GM18517 (cell line): ENCODE measurements at regions not wholly inside any gene's neighbourhood (a gene's known extent, or its start where the extent isn't known, plus 50 kb on each side); places are given as distances from the start of the nearest gene placed in this dataset.
"Not testable (repeated sequence)": the region's sequence is repeated elsewhere in the genome, so short reads cannot be mapped to it uniquely, and the experiment has no call there.

Source experiments
- ATAC-seq: cut with Tn5 transposase; IDR thresholded peaks from one replicate; pipeline ENCODE4 v1.9.1; 2021; ENCODE audit warnings: mild to moderate bottlenecking, moderate library complexity; ENCODE audit not compliant: unreplicated experiment

DNA sequence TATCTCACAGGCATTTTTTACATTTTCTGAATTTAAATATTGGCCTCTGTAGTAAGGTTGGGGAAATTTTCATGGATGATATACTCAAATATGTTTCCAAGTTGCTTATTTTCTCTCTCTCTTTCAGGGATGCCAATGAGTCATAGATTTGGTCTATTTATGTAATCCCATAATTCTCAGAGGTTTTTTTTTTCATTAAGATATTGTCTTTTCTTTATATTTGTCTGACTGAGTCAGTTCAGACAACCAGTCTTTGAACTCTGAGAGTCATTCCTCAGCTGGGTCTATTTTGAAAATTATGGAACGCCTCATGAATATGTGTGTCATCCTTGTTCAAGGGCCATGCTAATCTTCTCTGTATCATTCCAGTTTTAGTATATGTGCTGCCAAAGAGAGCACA, 223.2 kb downstream of the PCSK1 start:
- ATAC-seq, result no peak

DNA sequence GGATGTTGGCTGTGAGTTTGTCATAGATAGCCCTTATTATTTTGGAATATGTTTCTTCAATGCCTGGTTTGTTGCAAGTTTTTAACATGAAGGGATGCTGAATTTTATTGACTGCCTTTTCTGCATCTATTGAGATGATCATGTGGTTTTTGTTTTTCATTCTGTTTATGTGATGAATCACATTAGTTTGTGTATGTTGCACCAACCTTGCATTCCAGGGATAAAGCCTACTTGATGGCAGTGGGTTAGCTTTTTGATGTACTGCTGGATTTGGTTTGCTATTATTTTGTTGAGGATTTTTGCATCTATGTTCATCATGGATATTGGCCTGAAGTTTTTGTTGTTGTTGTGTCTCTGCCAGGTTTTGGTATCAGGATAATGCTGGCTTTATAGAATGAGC, 225.6 kb downstream of the PCSK1 start:
- ATAC-seq, result no peak

DNA sequence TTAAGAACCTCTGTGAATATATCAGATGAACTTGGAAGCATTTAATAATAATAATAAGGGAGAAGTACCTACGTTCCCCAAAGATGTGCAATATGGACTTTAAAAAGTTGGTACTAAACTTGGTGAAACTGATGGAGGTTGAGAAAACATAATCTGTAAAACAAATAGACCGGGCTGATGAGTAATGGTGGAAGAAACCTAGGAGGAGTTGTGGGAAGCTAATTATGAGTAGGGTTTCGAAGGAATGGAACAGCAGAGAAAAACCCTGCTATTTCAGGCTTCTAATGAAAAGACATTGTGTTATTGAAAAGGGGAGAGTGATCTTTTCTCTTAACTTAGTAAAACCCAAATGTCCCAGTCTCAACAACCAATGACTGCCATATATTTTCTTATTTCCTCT, 229.3 kb downstream of the PCSK1 start:
- no peak for ATAC-seq

GRCh38 chr5:96201503-96201902, 231.5 kb downstream of the PCSK1 start:
- no peak for ATAC-seq

DNA sequence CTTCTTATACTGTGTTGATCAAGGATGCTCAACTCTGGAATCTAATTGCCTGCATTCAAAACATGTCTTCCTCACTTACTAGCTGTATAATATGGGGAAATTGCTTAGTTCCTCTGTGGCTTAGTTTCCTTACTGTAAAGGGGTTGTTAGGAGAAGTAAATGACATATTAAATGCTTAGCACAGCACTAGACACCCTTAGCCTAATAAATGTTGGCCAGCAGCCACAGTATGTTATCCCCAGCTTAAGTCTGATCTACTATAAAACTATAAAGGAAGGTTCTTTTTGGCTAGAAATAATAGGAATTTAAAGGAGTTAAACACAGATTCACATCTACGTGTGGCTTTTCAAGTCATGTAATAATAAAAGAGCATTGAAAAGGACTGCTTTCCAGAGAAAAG, 232.4 kb downstream of the PCSK1 start:
- ATAC-seq, result no peak

- no peak for ATAC-seq
Observed at GRCh38 chr5:96199713-96200183, 233.3 kb downstream of the PCSK1 start.

GRCh38 chr5:96198356-96199058, 234.5 kb downstream of the PCSK1 start:
- ATAC-seq, result no peak

DNA sequence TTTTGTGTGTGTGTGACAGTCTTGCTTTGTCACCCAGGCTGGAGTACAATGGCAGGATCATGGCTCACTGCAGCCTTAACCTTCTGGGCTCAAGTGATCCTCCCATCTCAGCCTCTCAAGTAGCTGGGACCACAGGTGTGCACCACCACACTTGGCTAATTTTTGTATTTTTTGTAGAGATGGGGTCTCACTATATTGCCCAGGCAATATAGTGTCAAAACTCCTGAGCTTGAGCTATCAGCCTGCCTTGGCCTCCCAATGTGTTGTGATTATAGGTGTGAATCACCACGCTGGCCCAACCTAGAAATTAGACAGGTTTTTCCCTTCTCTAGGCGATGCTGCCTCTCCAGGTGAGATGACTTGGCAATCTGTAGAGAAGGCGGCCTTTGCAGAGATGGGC, 235.3 kb downstream of the PCSK1 start:
- ATAC-seq, result not testable (repeated sequence)

- no peak for ATAC-seq
Observed at GRCh38 chr5:96197347-96197746, 235.7 kb upstream of the ELL2 start.

GRCh38 chr5:96196890-96197289, 235.2 kb upstream of the ELL2 start:
- no peak for ATAC-seq

- no peak for ATAC-seq
Observed at GRCh38 chr5:96196407-96196806, 234.8 kb upstream of the ELL2 start.

DNA sequence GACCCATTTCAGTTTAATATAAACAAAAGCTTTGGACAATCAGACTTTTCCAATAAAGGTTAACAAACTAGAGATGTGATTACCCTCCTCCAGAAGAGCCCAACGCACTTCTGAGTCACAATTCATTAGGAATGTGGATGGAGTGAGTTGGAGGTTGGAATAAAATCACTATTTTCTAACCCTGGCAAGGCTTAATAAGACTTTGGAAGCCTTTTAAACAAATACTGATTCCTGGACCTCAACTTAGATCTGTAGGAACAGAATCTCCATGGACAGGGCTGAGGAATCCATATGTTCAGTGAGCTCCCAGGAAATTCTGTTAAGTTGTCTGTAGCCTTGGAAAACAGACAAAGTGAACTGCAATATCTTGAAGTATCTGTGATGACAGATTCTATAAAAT, 233.5 kb upstream of the ELL2 start:
- ATAC-seq, result no peak

GRCh38 chr5:96194593-96194992, 232.9 kb upstream of the ELL2 start:
- no peak for ATAC-seq

- no peak for ATAC-seq
Observed at GRCh38 chr5:96193946-96194345, 232.3 kb upstream of the ELL2 start.

GRCh38 chr5:96189987-96190386, 228.3 kb upstream of the ELL2 start:
- no peak for ATAC-seq

- no peak for ATAC-seq
Observed at GRCh38 chr5:96189028-96189826, 227.6 kb upstream of the ELL2 start.

DNA sequence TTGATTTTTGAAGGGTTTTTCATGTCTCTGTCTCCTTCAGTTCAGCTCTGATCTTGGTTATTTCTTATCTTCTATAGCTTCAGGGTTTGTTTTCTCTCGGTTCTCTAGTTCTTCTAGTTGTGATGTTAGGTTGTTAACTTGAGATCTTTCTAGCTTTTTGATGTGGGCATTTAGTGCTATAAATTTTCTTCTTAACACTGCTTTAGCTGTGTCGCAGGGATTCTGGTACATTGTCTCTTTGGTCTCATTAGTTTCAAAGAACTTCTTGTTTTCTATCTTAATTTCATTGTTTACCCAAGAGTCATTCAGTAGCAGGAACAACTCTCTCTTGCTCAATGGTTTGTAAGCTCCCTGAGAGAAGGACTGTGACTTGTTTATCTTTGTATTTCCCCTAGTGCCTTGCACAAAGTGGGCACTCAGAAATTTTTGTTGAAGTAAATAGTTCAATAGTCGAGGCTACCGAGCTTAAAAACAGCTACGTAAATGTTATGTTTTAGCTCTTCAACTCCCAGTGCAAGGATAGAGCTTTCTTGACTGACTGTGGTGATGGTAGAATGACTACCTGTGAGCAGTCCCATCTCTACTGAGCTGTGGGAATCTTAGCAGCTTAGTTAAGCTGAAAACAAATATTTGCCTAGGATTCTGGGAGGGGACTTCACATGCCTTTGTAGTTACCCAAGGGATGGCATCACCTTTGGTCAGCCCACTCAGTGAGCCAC, 225.8 kb upstream of the ELL2 start:
- no peak for ATAC-seq

DNA sequence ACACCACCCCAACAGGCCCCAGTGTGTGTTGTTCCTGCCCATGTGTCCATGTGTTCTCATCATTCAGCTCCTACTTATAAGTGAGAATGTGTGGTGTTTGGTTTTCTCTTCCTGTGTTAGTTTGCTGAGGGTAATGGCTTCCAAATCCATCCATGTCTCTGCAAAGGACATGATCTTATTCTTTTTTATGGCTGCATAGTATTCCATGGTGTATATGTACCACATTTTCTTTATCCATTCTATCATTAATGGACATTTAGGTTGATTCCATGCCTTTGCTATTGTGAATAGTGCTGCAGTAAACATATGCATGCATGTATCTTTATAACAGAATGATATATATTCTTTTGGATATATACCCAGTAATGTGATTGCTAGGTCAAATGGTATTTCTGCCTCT, 222.9 kb upstream of the ELL2 start:
- not testable (repeated sequence) for ATAC-seq

DNA sequence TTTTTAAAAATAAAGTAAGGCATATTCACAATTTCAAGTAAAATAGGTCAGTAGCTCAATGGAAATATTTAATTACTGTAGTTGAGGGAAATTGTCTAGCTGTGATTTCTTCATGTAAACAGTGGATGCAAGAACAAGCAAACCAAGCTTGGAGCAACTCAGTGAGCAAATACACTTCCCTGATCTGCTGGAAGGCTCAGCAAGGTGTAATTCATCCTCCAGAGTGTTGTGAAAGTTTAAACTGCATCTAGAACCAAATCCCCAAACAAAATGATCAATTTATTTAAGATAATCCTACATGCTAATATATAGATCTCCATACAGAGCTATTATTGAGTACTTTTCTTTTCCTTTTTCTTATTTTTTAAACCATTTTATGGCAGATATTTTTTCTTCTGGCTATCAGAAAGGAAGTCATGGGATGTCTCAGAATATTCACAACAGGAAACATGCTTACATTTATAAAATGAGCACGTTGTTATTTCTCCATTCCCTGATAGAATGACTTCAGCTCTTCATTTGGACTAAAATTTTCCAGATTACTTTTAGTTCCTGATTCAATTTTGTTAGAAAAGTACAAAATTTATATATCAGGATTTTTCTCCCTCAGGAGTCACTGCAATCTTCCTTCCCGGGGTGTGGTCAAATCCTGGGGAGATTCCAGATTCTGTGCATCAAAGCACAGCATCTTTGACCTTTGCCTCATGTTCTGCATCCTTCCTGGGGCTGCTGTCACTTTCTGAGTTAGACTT, 219.2 kb upstream of the ELL2 start:
- ATAC-seq, result no peak

DNA sequence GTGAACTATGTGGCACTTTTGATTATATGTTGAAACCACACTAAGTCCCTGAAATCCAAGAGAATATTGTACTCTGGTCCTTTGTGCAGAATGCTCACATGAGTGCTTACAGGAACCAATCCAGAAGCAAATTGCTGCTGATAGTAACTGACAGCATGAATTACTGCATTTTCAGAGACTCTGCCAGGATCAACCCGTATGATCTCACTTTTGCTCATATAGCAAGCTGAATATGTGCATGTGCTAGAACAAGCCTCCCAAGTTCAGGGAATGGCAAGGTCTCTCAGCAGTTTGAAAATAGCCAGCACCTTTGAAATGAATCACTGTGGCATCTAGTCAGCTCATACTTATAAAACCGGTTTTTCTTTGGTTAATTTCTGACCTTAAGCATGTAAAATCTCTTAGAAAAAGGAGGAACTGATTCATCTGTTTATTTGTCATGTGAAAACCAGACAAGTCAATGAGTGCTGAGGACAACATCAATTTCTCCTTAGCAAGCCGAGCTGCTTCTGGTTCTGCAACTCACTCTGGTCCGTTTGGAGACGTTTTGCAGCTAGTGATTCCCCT, 215.7 kb upstream of the ELL2 start:
- peak; percentile 77 for ATAC-seq

DNA sequence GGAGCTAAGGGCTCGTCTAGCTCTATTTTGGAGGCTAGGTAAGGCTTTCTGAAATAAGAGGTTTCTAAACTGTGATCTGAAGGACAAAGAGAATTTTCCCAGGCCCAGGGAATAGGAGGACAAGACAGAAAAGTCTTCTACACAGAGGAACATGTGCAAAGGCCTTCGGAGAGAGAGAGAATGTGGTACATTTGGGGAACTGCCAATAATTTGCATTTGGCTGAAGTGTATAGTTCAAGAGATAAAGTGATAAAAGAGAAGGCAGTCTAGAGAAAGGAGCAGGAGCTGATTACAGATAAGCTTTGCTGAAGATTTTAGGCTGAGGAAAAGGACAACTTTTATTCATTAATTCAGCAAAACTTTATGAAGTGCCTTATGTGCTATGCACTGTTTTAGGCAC, 214.4 kb upstream of the ELL2 start:
- no peak for ATAC-seq
